ENCODE measurements at regions not wholly inside any gene's neighbourhood (a gene's known extent, or its start where the extent isn't known, plus 50 kb on each side); places are given as distances from the start of the nearest gene placed in this dataset.
"Not testable (repeated sequence)": the region's sequence is repeated elsewhere in the genome, so short reads cannot be mapped to it uniquely, and the experiment has no call there.

- intact Hi-C loops (cut with DNase I; ENCODE audit: low total_unique reads), result no loop called here
- in situ Hi-C loops (cut with MboI; ENCODE audit: low sequenced_read_pairs in 4 of 4), result no loop called here
- H3K27me3 ChIP-seq, result no peaks in the 10 kb centered on the region
- H3K4me1 ChIP-seq, result no peaks in the 10 kb centered on the region
- H3K9me3 ChIP-seq, result no peaks in the 10 kb centered on the region
- no peaks in the 10 kb centered on the region for H3K36me3 ChIP-seq
- ATAC-seq (no peak), DNase-seq (no peak)
- H3K27ac ChIP-seq, result no peak overlapping the region
- TF ChIP-seq CTCF (IDR thresholded peaks at IDR 0.05 in 4 of 5, conservative IDR thresholded peaks at IDR 0.05 in 1 of 5) (no peak), POLR2A (IDR thresholded peaks at IDR 0.05) (no peak)
- no peak overlapping the region for H3K4me3 ChIP-seq
These were observed 264.0 kb downstream of the NUF2 start for GRCh38 chr1:163585796-163586195.

GRCh38 chr1:163588796-163589195 is 267.0 kb downstream of the NUF2 start:
- H3K27me3 ChIP-seq, result no peaks in the 10 kb centered on the region
- TF ChIP-seq CTCF (IDR thresholded peaks at IDR 0.05 in 4 of 5, conservative IDR thresholded peaks at IDR 0.05 in 1 of 5) (no peak), POLR2A (IDR thresholded peaks at IDR 0.05) (no peak)
- intact Hi-C loops (cut with DNase I; ENCODE audit: low total_unique reads), result no loop called here
- no peak overlapping the region for H3K27ac ChIP-seq
- no peak for ATAC-seq
- H3K9me3 ChIP-seq, result no peaks in the 10 kb centered on the region
- no peaks in the 10 kb centered on the region for H3K4me1 ChIP-seq
- no peaks in the 10 kb centered on the region for H3K36me3 ChIP-seq
- in situ Hi-C loops (cut with MboI; ENCODE audit: low sequenced_read_pairs in 4 of 4), result no loop called here
- no peak overlapping the region for H3K4me3 ChIP-seq
- no peak for DNase-seq

- no peak for ATAC-seq
- in situ Hi-C loops (cut with MboI; ENCODE audit: low sequenced_read_pairs in 4 of 4), result no loop called here
- Histone ChIP-seq H3K4me1 (no peaks in the 10 kb centered on the region), H3K4me3 (no peak overlapping the region), H3K9me3 (no peaks in the 10 kb centered on the region), H3K27ac (no peak overlapping the region), H3K27me3 (no peaks in the 10 kb centered on the region), H3K36me3 (no peaks in the 10 kb centered on the region)
- no peak for DNase-seq
- intact Hi-C loops (cut with DNase I; ENCODE audit: low total_unique reads), result no loop called here
- TF ChIP-seq POLR2A (IDR thresholded peaks at IDR 0.05) (no peak), CTCF (IDR thresholded peaks at IDR 0.05 in 4 of 5, conservative IDR thresholded peaks at IDR 0.05 in 1 of 5) (no peak)
These were observed 268.0 kb downstream of the NUF2 start for GRCh38 chr1:163589735-163590134.

- H3K4me1 ChIP-seq; H3K27ac ChIP-seq; H3K9me3 ChIP-seq; ATAC-seq; H3K4me3 ChIP-seq; H3K27me3 ChIP-seq; intact Hi-C loops (cut with DNase I; ENCODE audit: low total_unique reads); in situ Hi-C loops (cut with MboI; ENCODE audit: low sequenced_read_pairs in 4 of 4); H3K36me3 ChIP-seq; DNase-seq: not testable (repeated sequence)
These were observed 269.4 kb downstream of the NUF2 start for GRCh38 chr1:163591131-163591530.

- H3K27ac ChIP-seq; H3K4me1 ChIP-seq; intact Hi-C loops (cut with DNase I; ENCODE audit: low total_unique reads); H3K9me3 ChIP-seq; H3K36me3 ChIP-seq; in situ Hi-C loops (cut with MboI; ENCODE audit: low sequenced_read_pairs in 4 of 4); H3K27me3 ChIP-seq; DNase-seq; H3K4me3 ChIP-seq; ATAC-seq: not testable (repeated sequence)
These were observed 270.9 kb downstream of the NUF2 start for GRCh38 chr1:163592623-163593022.

GRCh38 chr1:163596106-163596505 is 274.4 kb downstream of the NUF2 start:
- in situ Hi-C loops (cut with MboI; ENCODE audit: low sequenced_read_pairs in 4 of 4); ATAC-seq; H3K27me3 ChIP-seq: not testable (repeated sequence)

More at GRCh38 chr1:163596106-163596505, 274.4 kb downstream of the NUF2 start:
- H3K27ac ChIP-seq; DNase-seq; H3K9me3 ChIP-seq; H3K4me3 ChIP-seq; H3K4me1 ChIP-seq; H3K36me3 ChIP-seq; intact Hi-C loops (cut with DNase I; ENCODE audit: low total_unique reads): not testable (repeated sequence)

Data from gastrocnemius medialis (tissue), 4 donors.